ENCODE measurements at regions not wholly inside any gene's neighbourhood (a gene's known extent, or its start where the extent isn't known, plus 50 kb on each side); places are given as distances from the start of the nearest gene placed in this dataset.

- TF ChIP-seq ETS1 (CRISPR knock-in tag; IDR thresholded peaks at IDR 0.05) (no peak), CTCF (CRISPR knock-in tag; IDR thresholded peaks at IDR 0.05) (no peak), TAF1 (CRISPR knock-in tag; IDR thresholded peaks at IDR 0.05) (no peak), ZNF644 (CRISPR knock-in tag; IDR thresholded peaks at IDR 0.05; ENCODE audit: low read depth) (no peak), E2F5 (CRISPR knock-in tag; conservative IDR thresholded peaks at IDR 0.05) (no peak), POLR2A (IDR thresholded peaks at IDR 0.05; ENCODE audit: insufficient read depth in 1 of 2, low read depth in 2 of 2, low read length in 2 of 2) (no peak), IRF2 (CRISPR knock-in tag; IDR thresholded peaks at IDR 0.05) (no peak), MZF1 (CRISPR knock-in tag; IDR thresholded peaks at IDR 0.05; ENCODE audit: borderline replicate concordance) (no peak), ZZZ3 (CRISPR knock-in tag; IDR thresholded peaks at IDR 0.05; ENCODE audit: borderline replicate concordance) (no peak)
Measured at GRCh38 chr14:95445676-95446075, 70.8 kb downstream of the SYNE3 start.

Measured in HepG2 (cell line).